ENCODE measurements at regions not wholly inside any gene's neighbourhood (a gene's known extent, or its start where the extent isn't known, plus 50 kb on each side); places are given as distances from the start of the nearest gene placed in this dataset.

DNA sequence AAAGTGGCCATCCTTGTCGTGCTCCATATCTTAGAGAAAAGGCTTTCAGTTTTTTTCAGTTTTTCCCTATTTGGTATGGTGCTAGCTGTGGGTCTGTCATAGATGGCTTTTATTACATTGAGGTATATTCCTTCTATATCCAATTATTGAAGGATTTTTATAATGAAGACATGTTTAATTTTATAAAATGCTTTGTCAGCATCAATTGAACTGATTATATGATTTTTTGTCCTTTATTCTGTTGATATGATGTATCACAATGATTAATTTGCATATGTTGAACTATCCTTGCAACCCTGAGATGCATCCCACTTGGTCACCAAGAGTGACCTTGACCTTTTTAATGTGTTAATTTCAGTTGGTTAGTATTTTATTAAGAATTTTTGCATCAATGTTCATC, 55.1 kb upstream of the VGLL2 start:
- TF ChIP-seq, protein P1, sequence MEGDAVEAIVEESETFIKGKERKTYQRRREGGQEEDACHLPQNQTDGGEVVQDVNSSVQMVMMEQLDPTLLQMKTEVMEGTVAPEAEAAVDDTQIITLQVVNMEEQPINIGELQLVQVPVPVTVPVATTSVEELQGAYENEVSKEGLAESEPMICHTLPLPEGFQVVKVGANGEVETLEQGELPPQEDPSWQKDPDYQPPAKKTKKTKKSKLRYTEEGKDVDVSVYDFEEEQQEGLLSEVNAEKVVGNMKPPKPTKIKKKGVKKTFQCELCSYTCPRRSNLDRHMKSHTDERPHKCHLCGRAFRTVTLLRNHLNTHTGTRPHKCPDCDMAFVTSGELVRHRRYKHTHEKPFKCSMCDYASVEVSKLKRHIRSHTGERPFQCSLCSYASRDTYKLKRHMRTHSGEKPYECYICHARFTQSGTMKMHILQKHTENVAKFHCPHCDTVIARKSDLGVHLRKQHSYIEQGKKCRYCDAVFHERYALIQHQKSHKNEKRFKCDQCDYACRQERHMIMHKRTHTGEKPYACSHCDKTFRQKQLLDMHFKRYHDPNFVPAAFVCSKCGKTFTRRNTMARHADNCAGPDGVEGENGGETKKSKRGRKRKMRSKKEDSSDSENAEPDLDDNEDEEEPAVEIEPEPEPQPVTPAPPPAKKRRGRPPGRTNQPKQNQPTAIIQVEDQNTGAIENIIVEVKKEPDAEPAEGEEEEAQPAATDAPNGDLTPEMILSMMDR (IDR thresholded peaks at IDR 0.05; ENCODE audit: insufficient read depth, missing control alignments): no peak
- no peak for FAIRE-seq
- DNase-seq (ENCODE audit: insufficient read length, low spot score): no peak

DNA sequence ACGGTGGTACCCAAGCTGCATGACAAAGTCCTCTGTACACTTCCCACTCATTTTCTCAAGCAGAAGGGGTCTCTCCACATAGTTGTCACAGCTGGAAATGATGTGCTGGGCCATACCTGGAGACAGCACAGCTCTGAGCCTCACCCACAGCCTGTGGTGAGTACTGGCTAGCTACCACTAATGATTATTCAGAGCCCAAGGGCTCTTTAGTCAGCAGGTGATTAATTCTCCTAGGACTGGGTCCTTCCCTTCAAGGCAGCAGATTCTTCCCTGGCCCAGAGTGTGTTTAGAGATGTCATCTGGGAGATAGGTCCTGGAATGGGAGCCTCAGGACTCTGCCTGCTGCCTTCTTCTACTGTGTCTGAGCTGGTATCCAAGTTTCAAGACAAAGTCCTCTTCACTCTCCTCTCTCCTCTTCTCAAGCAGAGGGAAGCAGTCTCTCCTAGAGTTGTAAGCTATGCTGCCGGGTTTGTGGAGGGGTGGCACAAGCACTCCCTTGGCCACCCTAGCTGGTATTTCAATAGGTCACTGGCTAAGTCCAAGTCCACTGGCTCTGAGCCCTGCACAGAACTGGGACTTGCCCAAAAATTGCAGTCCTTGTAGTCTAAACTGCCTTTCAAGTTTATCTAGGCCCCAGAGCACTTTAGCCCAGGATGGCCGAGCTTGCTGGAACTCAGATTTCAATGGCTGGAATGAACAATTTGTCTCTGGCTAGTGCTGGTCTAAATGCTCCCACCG, 49.8 kb upstream of the VGLL2 start:
- TF ChIP-seq, protein P1 (IDR thresholded peaks at IDR 0.05; ENCODE audit: insufficient read depth, missing control alignments): no peak
- DNase-seq (ENCODE audit: insufficient read length, low spot score) (no peak), FAIRE-seq (no peak)

Measured in D721Med (cell line).